ENCODE measurements at regions not wholly inside any gene's neighbourhood (a gene's known extent, or its start where the extent isn't known, plus 50 kb on each side); places are given as distances from the start of the nearest gene placed in this dataset.
"Not testable (repeated sequence)": the region's sequence is repeated elsewhere in the genome, so short reads cannot be mapped to it uniquely, and the experiment has no call there.

GRCh38 chr13:64753233-64754000 lies 2476.7 kb downstream of the PCDH9 start:
- no peak for DNase-seq
- TF ChIP-seq POLR2A (IDR thresholded peaks at IDR 0.05; ENCODE audit: low read length) (no peak), GATA1 (IDR thresholded peaks at IDR 0.05; ENCODE audit: low read depth, low read length) (no peak)

GRCh38 chr13:64749301-64749700 lies 2480.8 kb downstream of the PCDH9 start:
- no peak for TF ChIP-seq POLR2A (IDR thresholded peaks at IDR 0.05; ENCODE audit: low read length)
- TF ChIP-seq GATA1 (IDR thresholded peaks at IDR 0.05; ENCODE audit: low read depth, low read length), result no peak
- DNase-seq, result no peak

GRCh38 chr13:64746845-64747244 lies 2483.3 kb downstream of the PCDH9 start:
- no peak for DNase-seq
- no peak for TF ChIP-seq GATA1 (IDR thresholded peaks at IDR 0.05; ENCODE audit: low read depth, low read length)
- TF ChIP-seq POLR2A (IDR thresholded peaks at IDR 0.05; ENCODE audit: low read length), result no peak

DNA sequence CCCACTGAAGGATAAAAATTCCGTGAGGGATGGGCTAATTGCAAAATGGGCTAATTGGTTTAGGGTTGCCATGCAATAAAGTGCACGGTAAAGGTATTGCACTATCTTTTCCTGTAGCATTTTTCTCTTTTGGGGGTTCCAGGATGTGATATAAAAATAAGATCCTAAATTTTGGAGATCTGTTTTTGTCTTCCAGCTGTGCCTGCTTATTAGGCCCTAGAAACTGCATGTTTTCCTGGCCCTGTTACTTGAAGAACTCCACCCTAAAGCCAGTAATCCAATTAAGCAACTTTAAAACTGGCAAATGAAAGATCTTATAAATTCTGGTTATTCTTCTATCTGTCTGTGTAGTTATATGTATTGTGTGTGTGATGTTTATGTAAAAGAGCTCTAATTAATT lies 2489.6 kb downstream of the PCDH9 start:
- TF ChIP-seq GATA1 (IDR thresholded peaks at IDR 0.05; ENCODE audit: low read depth, low read length) (no peak), POLR2A (IDR thresholded peaks at IDR 0.05; ENCODE audit: low read length) (no peak)

GRCh38 chr13:64725492-64725891 lies 2504.6 kb downstream of the PCDH9 start:
- DNase-seq, result no peak
- TF ChIP-seq GATA1 (IDR thresholded peaks at IDR 0.05; ENCODE audit: low read depth, low read length), result no peak
- no peak for TF ChIP-seq POLR2A (IDR thresholded peaks at IDR 0.05; ENCODE audit: low read length)

More for the DNA sequence above, 2489.6 kb downstream of the PCDH9 start:
- DNase-seq, result no peak

DNA sequence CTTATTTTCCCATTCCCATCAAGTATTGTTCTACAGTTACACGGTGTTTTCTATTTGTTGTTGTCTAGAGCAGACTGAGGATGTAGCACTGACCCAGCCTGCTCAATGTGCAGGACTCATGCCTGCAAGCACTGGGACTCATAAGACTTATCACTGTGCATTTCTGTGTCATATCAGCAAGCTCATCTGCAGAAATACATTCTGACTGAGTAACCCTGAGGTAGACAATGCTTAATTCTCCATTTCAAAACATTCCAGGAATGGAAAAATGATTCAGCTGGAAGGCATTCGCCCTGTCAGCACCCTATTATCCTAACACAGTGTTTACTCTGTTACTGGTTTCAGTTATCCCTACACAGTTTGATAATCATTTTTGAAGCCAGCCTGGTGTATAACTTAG lies 2506.4 kb downstream of the PCDH9 start:
- TF ChIP-seq POLR2A (IDR thresholded peaks at IDR 0.05; ENCODE audit: low read length) (no peak), GATA1 (IDR thresholded peaks at IDR 0.05; ENCODE audit: low read depth, low read length) (no peak)
- DNase-seq, result no peak

- TF ChIP-seq GATA1 (IDR thresholded peaks at IDR 0.05; ENCODE audit: low read depth, low read length) (no peak), POLR2A (IDR thresholded peaks at IDR 0.05; ENCODE audit: low read length) (no peak)
- no peak for DNase-seq
Measured at GRCh38 chr13:64718116-64718515, 2512.0 kb downstream of the PCDH9 start.

- no peak for DNase-seq
Measured at GRCh38 chr13:64716936-64717335, 2513.2 kb downstream of the PCDH9 start.

DNA sequence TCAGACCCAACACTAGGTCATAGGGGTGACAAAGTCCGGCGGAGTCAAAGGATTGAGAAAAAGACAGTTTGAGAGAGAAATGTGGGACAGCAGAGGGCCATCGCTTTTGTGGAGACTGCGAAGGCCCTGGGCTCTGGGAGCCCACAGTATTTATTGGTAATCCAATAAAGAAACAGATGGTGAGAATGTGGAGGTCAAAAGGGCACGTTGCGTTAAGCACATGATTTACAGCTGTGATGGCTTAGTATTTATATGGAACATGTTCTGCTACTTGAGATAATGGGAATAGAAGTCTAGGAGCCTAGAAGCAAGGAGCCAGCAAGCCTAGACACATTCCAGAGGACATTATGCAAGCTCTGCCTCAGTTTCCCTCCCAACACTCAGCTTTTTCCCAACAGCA lies 2521.1 kb downstream of the PCDH9 start:
- no peak for TF ChIP-seq GATA1 (IDR thresholded peaks at IDR 0.05; ENCODE audit: low read depth, low read length)
- TF ChIP-seq POLR2A (IDR thresholded peaks at IDR 0.05; ENCODE audit: low read length), result no peak
- DNase-seq, result no peak

More at GRCh38 chr13:64716936-64717335, 2513.2 kb downstream of the PCDH9 start:
- no peak for TF ChIP-seq POLR2A (IDR thresholded peaks at IDR 0.05; ENCODE audit: low read length)
- no peak for TF ChIP-seq GATA1 (IDR thresholded peaks at IDR 0.05; ENCODE audit: low read depth, low read length)

- DNase-seq, result no peak
- no peak for TF ChIP-seq POLR2A (IDR thresholded peaks at IDR 0.05; ENCODE audit: low read length)
Measured at GRCh38 chr13:64704121-64704649, 2526.0 kb downstream of the PCDH9 start.

DNA sequence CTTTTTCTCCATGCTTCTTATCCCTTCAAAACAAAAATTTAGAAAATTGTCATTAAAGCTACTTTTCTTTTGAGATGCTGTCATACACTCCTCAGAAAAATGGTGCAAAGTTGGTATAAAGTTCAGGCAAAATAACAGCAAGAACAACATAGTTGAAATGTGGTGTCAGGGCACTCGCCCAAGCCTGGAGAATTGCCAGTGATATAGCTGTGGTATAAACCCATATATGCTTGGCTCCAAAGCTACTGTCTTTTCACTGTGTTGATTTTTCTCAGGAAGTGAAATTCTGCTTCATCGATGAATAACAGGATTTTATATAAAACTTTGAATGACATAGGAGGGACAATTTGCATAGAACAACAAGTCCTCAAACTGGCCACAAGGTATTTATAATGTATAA lies 2532.9 kb downstream of the PCDH9 start:
- TF ChIP-seq POLR2A (IDR thresholded peaks at IDR 0.05; ENCODE audit: low read length), result no peak
- no peak for TF ChIP-seq GATA1 (IDR thresholded peaks at IDR 0.05; ENCODE audit: low read depth, low read length)
- no peak for DNase-seq

- no peak for DNase-seq
- TF ChIP-seq POLR2A (IDR thresholded peaks at IDR 0.05; ENCODE audit: low read length) (no peak), GATA1 (IDR thresholded peaks at IDR 0.05; ENCODE audit: low read depth, low read length) (no peak)
Measured at GRCh38 chr13:64688893-64689677, 2541.1 kb downstream of the PCDH9 start.

DNA sequence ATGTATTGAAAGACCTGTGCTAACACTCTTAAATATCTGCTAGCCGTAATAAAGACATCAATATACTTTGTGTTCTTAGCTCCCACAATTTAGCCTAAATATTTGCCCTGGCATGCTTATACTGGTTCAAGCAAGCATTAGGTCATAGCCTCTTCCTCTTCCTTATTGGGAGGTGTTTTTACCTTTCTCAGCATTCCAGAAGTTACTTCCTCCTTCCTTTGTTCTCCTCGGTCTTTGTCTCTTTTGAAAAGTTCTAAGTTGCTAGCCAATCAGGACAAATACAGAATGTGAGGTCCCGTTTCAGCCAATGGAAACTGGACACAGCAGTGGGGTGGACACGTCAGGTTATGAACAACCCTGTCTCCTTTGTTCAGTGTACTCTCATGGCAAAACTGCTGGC lies 2543.6 kb downstream of the PCDH9 start:
- not testable (repeated sequence) for DNase-seq

DNA sequence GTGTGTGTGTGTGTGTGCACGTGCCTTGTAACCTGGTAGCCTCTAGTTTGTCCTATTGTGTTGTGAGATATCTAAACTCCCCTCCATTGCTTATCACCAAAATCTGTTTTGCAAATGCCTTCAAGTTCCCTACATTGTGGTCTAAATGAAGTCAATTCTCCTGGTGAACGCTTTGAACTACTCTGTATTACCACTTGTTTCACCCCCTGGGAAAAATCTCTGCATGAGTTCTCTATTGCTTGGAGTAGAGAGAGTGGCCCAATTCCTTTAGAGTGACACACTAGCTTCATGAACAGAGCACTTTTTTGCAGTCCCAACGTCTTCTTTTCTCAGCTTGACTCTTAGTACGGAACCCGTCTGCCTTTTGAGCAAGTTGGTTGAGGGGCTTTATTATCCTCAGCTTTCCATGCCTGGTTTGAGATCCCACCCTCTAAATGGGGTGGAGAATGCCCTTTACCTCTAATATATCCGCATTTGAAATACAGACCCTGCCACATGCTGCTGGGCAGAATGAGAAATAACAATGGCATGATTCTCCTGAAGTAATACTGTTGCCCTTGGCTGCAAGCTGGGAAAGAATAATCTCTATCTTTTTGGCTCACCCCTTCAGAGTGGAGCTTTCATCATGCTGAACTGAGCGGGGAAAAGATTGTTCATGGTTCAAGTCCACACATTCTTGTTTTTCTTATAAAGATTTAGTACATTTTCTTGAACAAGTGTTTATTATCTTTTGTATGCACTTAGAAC lies 2545.3 kb downstream of the PCDH9 start:
- no peak for DNase-seq

More for the DNA sequence above, 2545.3 kb downstream of the PCDH9 start:
- TF ChIP-seq POLR2A (IDR thresholded peaks at IDR 0.05; ENCODE audit: low read length) (no peak), GATA1 (IDR thresholded peaks at IDR 0.05; ENCODE audit: low read depth, low read length) (no peak)
